ENCODE measurements at regions not wholly inside any gene's neighbourhood (a gene's known extent, or its start where the extent isn't known, plus 50 kb on each side); places are given as distances from the start of the nearest gene placed in this dataset.

DNA sequence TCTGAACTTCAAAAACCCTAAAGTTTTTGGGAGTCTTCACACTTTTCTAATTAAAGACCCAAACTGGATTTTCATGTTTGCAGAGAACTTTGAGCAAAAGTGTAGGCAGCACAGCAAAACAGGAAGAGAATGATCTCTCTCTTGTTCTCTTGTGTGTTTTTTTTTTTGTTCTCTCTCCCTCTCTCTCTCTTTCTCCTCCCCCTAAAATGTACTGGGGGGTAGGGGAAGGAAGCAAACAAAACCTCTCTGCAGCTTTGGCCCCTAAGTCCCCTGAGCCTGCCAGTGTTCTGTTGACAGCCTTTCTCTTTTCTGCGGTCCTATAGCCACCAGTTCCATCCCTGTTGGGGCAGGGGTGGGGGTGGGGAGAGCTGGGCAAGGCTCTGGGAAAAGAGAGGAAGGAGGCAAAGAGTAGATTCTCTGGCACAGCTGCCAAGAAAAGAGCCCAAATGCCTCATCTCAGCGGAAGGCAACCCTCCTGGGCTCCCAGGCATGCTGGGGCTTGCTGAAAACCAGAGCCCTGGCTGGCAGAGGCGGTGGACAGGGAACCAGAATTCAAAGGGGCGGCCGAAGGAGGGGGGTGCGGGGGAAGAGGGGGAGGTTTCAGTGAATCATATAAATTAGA is 295.3 kb downstream of the SOX9 start:
- WGBS, 3 donors: 30 to 35% (median 32%) methylated on average over 6 of the region's 6 CpGs
- DNase-seq: no peak

GRCh38 chr17:72416905-72417304 is 296.1 kb downstream of the SOX9 start:
- no peak for DNase-seq
- intact Hi-C loops (cut with DNase I): no loop called here
- Histone ChIP-seq H3K36me3 (no peaks in the 10 kb centered on the region), H3K9me3 (no peaks in the 10 kb centered on the region), H3K4me3 (no peak overlapping the region), H3K27ac (no peak overlapping the region), H3K27me3 (no peaks in the 10 kb centered on the region), H3K4me1 (ENCODE audit: insufficient read depth) (no peaks in the 10 kb centered on the region)
- TF ChIP-seq POLR2A (IDR thresholded peaks at IDR 0.05): no peak
- TF ChIP-seq EP300 (IDR thresholded peaks at IDR 0.05): no peak
- no peak for TF ChIP-seq CTCF (IDR thresholded peaks at IDR 0.05)

More for the DNA sequence above, 295.3 kb downstream of the SOX9 start:
- H3K27ac ChIP-seq: no peak overlapping the region
- H3K36me3 ChIP-seq: no peaks in the 10 kb centered on the region
- no peaks in the 10 kb centered on the region for H3K4me1 ChIP-seq (ENCODE audit: insufficient read depth)
- intact Hi-C loops (cut with DNase I): no loop called here
- no peak for TF ChIP-seq EP300 (IDR thresholded peaks at IDR 0.05)
- TF ChIP-seq POLR2A (IDR thresholded peaks at IDR 0.05): no peak
- no peak for TF ChIP-seq CTCF (IDR thresholded peaks at IDR 0.05)
- H3K9me3 ChIP-seq: no peaks in the 10 kb centered on the region
- H3K4me3 ChIP-seq: no peak overlapping the region
- H3K27me3 ChIP-seq: no peaks in the 10 kb centered on the region

- Histone ChIP-seq H3K9me3 (no peaks in the 10 kb centered on the region), H3K4me3 (no peak overlapping the region), H3K27me3 (no peaks in the 10 kb centered on the region), H3K36me3 (no peaks in the 10 kb centered on the region), H3K4me1 (ENCODE audit: insufficient read depth) (no peaks in the 10 kb centered on the region), H3K27ac (no peak overlapping the region)
- WGBS, 3 donors: 88 to 94% (median 88%) methylated on average over 2 of the region's 2 CpGs
- DNase-seq: no peak
- intact Hi-C loops (cut with DNase I): no loop called here
- no peak for TF ChIP-seq POLR2A (IDR thresholded peaks at IDR 0.05)
- no peak for TF ChIP-seq EP300 (IDR thresholded peaks at IDR 0.05)
- no peak for TF ChIP-seq CTCF (IDR thresholded peaks at IDR 0.05)
These were observed 296.8 kb downstream of the SOX9 start for GRCh38 chr17:72417627-72418026.

DNA sequence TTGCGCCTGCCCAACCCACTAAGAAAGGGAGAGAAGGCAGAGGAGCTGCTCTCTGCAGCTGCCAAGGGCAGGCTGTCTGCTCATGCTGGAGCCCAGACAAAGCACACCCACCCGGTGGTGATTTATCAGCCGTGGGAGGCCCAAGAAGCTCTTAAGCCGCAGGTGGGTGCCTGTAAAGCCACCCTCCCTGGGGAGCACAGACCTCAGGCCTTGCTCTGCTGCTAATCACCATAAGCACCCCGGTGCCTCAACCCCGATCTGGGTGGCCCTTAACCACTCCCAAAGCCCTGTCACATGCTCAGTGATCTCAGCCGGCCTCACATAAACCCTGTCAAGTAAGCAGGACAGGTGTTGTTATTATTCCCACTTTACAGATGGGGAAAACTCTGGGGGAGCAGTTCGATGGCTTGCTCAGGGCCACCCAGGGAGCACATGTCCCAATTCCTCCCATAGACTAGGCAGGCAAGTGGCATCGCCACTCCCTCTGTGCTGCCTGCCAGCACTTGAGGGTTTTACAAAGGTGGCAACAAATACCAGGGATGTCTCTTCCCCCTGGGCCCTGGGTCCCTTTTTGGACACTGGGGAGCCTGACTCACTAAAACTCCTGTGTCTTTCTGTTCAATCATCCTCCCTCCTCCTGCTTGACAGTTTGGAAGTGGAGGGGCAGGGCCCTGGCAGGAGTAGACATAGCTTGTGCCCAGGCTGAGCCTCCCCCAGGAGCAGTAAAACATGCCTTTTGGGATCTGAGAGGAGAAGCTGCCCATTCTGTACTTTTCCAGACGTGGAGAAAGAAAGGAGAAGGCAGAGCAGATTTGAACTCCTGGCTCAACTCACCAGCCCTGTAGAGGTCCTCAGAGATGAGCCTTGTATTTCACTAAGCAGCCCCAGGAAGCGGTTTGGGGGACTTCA is 299.3 kb downstream of the SOX9 start:
- Histone ChIP-seq H3K36me3 (no peaks in the 10 kb centered on the region), H3K4me1 (ENCODE audit: insufficient read depth) (no peaks in the 10 kb centered on the region), H3K9me3 (no peaks in the 10 kb centered on the region), H3K27me3 (no peaks in the 10 kb centered on the region), H3K4me3 (no peak overlapping the region), H3K27ac (no peak overlapping the region)
- WGBS, 3 donors: 56 to 63% (median 57%) methylated on average over 9 to 11 of the region's 11 CpGs
- no peak for TF ChIP-seq EP300 (IDR thresholded peaks at IDR 0.05)
- no peak for TF ChIP-seq POLR2A (IDR thresholded peaks at IDR 0.05)
- no peak for TF ChIP-seq CTCF (IDR thresholded peaks at IDR 0.05)
- intact Hi-C loops (cut with DNase I): no loop called here
- DNase-seq: no peak

Measured in ovary (tissue), 7 donors.